ENCODE measurements at regions not wholly inside any gene's neighbourhood (a gene's known extent, or its start where the extent isn't known, plus 50 kb on each side); places are given as distances from the start of the nearest gene placed in this dataset.

- Mint-ChIP-seq H3K4me3 (no peak overlapping the region), H3K27me3 (ENCODE audit: low read depth) (peaks cover 6% of the 10 kb centered on the region), H3K27ac (ENCODE audit: unreplicated experiment) (no peak overlapping the region), H3K36me3 (ENCODE audit: low read depth) (no peaks in the 10 kb centered on the region), H3K4me1 (no peaks in the 10 kb centered on the region), H3K9me3 (no peaks in the 10 kb centered on the region)
- DNase-seq (ENCODE audit: low read depth, low spot score) = no peak
- TF ChIP-seq CTCF (conservative IDR thresholded peaks at IDR 0.05) = no peak
Measured at GRCh38 chr3:74537164-74537563, 77.3 kb downstream of the CNTN3 start.

GRCh38 chr3:74535281-74535680 lies 79.2 kb downstream of the CNTN3 start:
- no peak for DNase-seq (ENCODE audit: low read depth, low spot score)
- Mint-ChIP-seq H3K4me3 (no peak overlapping the region), H3K4me1 (no peaks in the 10 kb centered on the region), H3K27me3 (ENCODE audit: low read depth) (peaks cover 18% of the 10 kb centered on the region), H3K9me3 (no peaks in the 10 kb centered on the region), H3K27ac (ENCODE audit: unreplicated experiment) (no peak overlapping the region), H3K36me3 (ENCODE audit: low read depth) (no peaks in the 10 kb centered on the region)
- no peak for TF ChIP-seq CTCF (conservative IDR thresholded peaks at IDR 0.05)

GRCh38 chr3:74534611-74535010 lies 79.8 kb downstream of the CNTN3 start:
- Mint-ChIP-seq H3K27me3 (ENCODE audit: low read depth) (peaks cover 17% of the 10 kb centered on the region), H3K4me3 (no peak overlapping the region), H3K27ac (ENCODE audit: unreplicated experiment) (no peak overlapping the region), H3K4me1 (no peaks in the 10 kb centered on the region), H3K9me3 (no peaks in the 10 kb centered on the region), H3K36me3 (ENCODE audit: low read depth) (no peaks in the 10 kb centered on the region)
- no peak for TF ChIP-seq CTCF (conservative IDR thresholded peaks at IDR 0.05)
- no peak for DNase-seq (ENCODE audit: low read depth, low spot score)

GRCh38 chr3:74532446-74532845 lies 82.0 kb downstream of the CNTN3 start:
- DNase-seq (ENCODE audit: low read depth, low spot score) = no peak
- TF ChIP-seq CTCF (conservative IDR thresholded peaks at IDR 0.05) = no peak
- no peak overlapping the region for H3K27ac Mint-ChIP-seq (ENCODE audit: unreplicated experiment)
- no peak overlapping the region for H3K4me3 Mint-ChIP-seq
- H3K27me3 Mint-ChIP-seq (ENCODE audit: low read depth) = peaks cover 16% of the 10 kb centered on the region
- H3K4me1 Mint-ChIP-seq = no peaks in the 10 kb centered on the region
- H3K36me3 Mint-ChIP-seq (ENCODE audit: low read depth) = no peaks in the 10 kb centered on the region
- H3K9me3 Mint-ChIP-seq = no peaks in the 10 kb centered on the region

- TF ChIP-seq CTCF (conservative IDR thresholded peaks at IDR 0.05) = no peak
- no peak overlapping the region for H3K4me3 Mint-ChIP-seq
- DNase-seq (ENCODE audit: low read depth, low spot score) = no peak
- H3K27me3 Mint-ChIP-seq (ENCODE audit: low read depth) = peaks cover 16% of the 10 kb centered on the region
- no peaks in the 10 kb centered on the region for H3K36me3 Mint-ChIP-seq (ENCODE audit: low read depth)
- H3K27ac Mint-ChIP-seq (ENCODE audit: unreplicated experiment) = no peak overlapping the region
- no peaks in the 10 kb centered on the region for H3K9me3 Mint-ChIP-seq
- H3K4me1 Mint-ChIP-seq = no peaks in the 10 kb centered on the region
Measured at GRCh38 chr3:74531491-74531890, 83.0 kb downstream of the CNTN3 start.

- no peak for TF ChIP-seq CTCF (conservative IDR thresholded peaks at IDR 0.05)
- H3K36me3 Mint-ChIP-seq (ENCODE audit: low read depth) = no peaks in the 10 kb centered on the region
- DNase-seq (ENCODE audit: low read depth, low spot score) = no peak
- no peak overlapping the region for H3K27ac Mint-ChIP-seq (ENCODE audit: unreplicated experiment)
- peaks cover 19% of the 10 kb centered on the region for H3K27me3 Mint-ChIP-seq (ENCODE audit: low read depth)
- H3K4me1 Mint-ChIP-seq = no peaks in the 10 kb centered on the region
- no peak overlapping the region for H3K4me3 Mint-ChIP-seq
- no peaks in the 10 kb centered on the region for H3K9me3 Mint-ChIP-seq
Measured at GRCh38 chr3:74529145-74529544, 85.3 kb downstream of the CNTN3 start.
